ENCODE measurements at regions not wholly inside any gene's neighbourhood (a gene's known extent, or its start where the extent isn't known, plus 50 kb on each side); places are given as distances from the start of the nearest gene placed in this dataset.
"Not testable (repeated sequence)": the region's sequence is repeated elsewhere in the genome, so short reads cannot be mapped to it uniquely, and the experiment has no call there.

DNA sequence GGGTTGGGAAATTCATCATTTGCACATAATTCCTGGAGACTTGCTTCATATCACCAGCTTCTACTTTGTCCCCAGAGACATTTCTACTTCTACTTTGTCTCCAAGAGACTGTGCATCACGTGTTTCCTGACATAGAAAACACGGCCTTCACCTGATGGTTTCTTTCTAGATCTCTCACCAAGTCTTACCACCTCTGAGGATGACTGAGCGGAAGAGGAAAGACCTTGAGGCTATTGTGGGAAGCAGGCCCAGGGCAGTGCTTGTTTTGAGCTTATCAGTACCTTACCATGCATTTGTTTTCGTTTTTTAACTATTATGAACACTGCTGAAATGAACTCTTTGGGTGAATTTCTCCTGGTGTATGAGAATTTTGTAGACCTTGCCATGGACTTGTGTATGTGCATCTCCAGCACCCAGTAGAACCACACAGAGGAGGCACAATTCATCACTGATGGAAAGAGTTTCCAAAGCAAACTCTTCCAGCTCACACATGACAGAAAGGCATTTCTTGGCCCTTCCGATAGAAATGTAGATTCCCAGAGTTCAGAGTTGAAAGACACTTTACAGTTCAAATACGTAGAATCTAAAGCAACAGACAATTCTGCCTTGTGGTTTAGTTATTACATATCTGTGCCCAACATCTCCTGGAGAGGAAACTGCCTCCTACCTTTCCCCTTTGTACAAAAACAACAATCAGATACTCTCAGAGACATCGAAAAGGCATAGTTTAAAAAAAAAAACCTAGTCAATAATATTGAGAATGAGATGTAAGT, 434.7 kb downstream of the FUT8 start:
- DNase-seq (no peak), ATAC-seq (ENCODE audit: insufficient read depth, low FRiP score) (no peak)
- H3K9me3 ChIP-seq (ENCODE audit: control insufficient read depth in 4 of 4, insufficient read depth in 3 of 4, low read length in 3 of 4): no peaks in the 10 kb centered on the region
- H3K4me1 ChIP-seq (ENCODE audit: control insufficient read depth in 5 of 5, insufficient read depth in 5 of 5, low read length in 5 of 5): no peaks in the 10 kb centered on the region
- H3K9ac ChIP-seq (ENCODE audit: insufficient read depth in 1 of 2, low read length in 2 of 2): no peak overlapping the region
- no peaks in the 10 kb centered on the region for H3K27me3 ChIP-seq (ENCODE audit: control insufficient read depth in 3 of 3, insufficient read depth in 3 of 3, low read length in 2 of 3)
- no peak overlapping the region for H3K4me3 ChIP-seq
- no peaks in the 10 kb centered on the region for H3K36me3 ChIP-seq (ENCODE audit: control insufficient read depth in 4 of 4, insufficient read depth in 4 of 4, low read length in 4 of 4)
- H3K27ac ChIP-seq (ENCODE audit: low read depth in 1 of 2, low read length in 1 of 2): no peak overlapping the region
- TF ChIP-seq, protein P1, sequence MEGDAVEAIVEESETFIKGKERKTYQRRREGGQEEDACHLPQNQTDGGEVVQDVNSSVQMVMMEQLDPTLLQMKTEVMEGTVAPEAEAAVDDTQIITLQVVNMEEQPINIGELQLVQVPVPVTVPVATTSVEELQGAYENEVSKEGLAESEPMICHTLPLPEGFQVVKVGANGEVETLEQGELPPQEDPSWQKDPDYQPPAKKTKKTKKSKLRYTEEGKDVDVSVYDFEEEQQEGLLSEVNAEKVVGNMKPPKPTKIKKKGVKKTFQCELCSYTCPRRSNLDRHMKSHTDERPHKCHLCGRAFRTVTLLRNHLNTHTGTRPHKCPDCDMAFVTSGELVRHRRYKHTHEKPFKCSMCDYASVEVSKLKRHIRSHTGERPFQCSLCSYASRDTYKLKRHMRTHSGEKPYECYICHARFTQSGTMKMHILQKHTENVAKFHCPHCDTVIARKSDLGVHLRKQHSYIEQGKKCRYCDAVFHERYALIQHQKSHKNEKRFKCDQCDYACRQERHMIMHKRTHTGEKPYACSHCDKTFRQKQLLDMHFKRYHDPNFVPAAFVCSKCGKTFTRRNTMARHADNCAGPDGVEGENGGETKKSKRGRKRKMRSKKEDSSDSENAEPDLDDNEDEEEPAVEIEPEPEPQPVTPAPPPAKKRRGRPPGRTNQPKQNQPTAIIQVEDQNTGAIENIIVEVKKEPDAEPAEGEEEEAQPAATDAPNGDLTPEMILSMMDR (IDR thresholded peaks at IDR 0.05; ENCODE audit: control extremely low read depth, extremely low read depth): no peak
- 44 to 66% methylated on average over 7 of the region's 7 CpGs for WGBS, 2 donors

DNA sequence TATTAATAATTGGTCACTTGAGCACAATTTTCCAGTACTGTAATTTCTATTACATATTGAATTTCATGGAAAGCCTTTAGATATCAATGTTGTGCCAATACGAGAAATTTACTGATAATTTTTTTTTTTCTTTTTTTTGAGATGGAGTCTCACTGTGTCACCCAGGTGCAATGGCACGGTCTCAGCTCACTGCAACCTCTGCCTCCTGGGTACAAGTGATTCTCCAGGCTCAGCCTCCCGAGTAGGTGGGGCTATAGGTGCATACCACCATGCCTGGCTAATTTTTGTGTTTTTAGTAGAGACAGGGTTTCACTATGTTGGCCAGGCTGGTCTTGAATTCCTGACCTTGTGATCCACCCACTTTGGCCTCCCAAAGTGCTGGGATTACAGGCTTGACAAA, 435.4 kb downstream of the FUT8 start:
- not testable (repeated sequence) for DNase-seq; H3K4me1 ChIP-seq (ENCODE audit: control insufficient read depth in 5 of 5, insufficient read depth in 5 of 5, low read length in 5 of 5); ATAC-seq (ENCODE audit: insufficient read depth, low FRiP score); H3K27me3 ChIP-seq (ENCODE audit: control insufficient read depth in 3 of 3, insufficient read depth in 3 of 3, low read length in 2 of 3); H3K27ac ChIP-seq (ENCODE audit: low read depth in 1 of 2, low read length in 1 of 2); H3K9me3 ChIP-seq (ENCODE audit: control insufficient read depth in 4 of 4, insufficient read depth in 3 of 4, low read length in 3 of 4); H3K9ac ChIP-seq (ENCODE audit: insufficient read depth in 1 of 2, low read length in 2 of 2); H3K36me3 ChIP-seq (ENCODE audit: control insufficient read depth in 4 of 4, insufficient read depth in 4 of 4, low read length in 4 of 4); H3K4me3 ChIP-seq
- WGBS, 2 donors: 88 to 90% methylated on average over 3 of the region's 3 CpGs

DNA sequence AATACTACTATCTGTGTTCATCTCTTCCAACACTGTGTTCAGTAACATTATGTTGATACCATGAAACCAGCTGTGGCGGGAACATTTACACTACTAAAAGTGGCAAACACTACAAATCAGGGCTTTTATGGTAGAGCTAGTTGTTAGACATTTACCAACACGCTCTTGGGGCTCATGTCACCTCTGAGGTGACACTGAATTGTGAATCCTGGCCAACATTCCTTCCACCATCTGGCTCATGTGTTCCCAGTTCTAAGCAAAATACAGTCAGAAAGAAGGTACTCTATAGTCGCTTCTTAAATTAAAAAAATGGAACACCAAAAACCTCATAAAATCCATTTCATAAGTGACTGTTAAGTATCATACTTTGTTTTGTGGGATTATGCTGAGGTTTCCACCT, 436.6 kb downstream of the FUT8 start:
- H3K9me3 ChIP-seq (ENCODE audit: control insufficient read depth in 4 of 4, insufficient read depth in 3 of 4, low read length in 3 of 4): peaks cover 0 to 2% (median 0%) of the 10 kb centered on the region in 4 donors
- H3K4me1 ChIP-seq (ENCODE audit: control insufficient read depth in 5 of 5, insufficient read depth in 5 of 5, low read length in 5 of 5): no peaks in the 10 kb centered on the region
- H3K27ac ChIP-seq (ENCODE audit: low read depth in 1 of 2, low read length in 1 of 2): no peak overlapping the region
- no peak for DNase-seq
- H3K4me3 ChIP-seq: no peak overlapping the region
- no peak overlapping the region for H3K9ac ChIP-seq (ENCODE audit: insufficient read depth in 1 of 2, low read length in 2 of 2)
- H3K36me3 ChIP-seq (ENCODE audit: control insufficient read depth in 4 of 4, insufficient read depth in 4 of 4, low read length in 4 of 4): no peaks in the 10 kb centered on the region
- ATAC-seq (ENCODE audit: insufficient read depth, low FRiP score): no peak
- H3K27me3 ChIP-seq (ENCODE audit: control insufficient read depth in 3 of 3, insufficient read depth in 3 of 3, low read length in 2 of 3): no peaks in the 10 kb centered on the region
- WGBS, 2 donors: 95 to 98% methylated on average over 3 of the region's 3 CpGs
- TF ChIP-seq, protein P1 (IDR thresholded peaks at IDR 0.05; ENCODE audit: control extremely low read depth, extremely low read depth): no peak

DNA sequence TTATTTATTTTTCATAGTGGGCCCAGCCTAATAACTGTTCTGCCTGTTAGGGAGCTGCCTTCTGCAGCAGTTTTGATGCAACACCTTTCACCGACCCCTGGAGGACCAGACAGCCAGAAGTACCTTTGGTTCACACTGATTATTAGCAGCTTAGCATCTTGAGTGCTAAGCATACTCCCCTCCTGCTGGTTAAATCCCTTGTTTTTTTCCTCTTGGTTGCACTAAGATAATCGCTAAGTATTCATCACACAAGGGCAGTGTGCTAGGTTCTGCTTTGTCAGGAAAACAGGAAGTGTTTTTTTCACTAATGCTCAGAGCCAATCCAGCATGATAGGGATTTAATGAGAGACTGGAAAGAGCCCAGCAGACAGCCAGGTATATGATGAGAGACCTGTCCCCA, 437.0 kb downstream of the FUT8 start:
- ATAC-seq (ENCODE audit: insufficient read depth, low FRiP score) (no peak), DNase-seq (no peak)

More for the DNA sequence above, 437.0 kb downstream of the FUT8 start:
- Histone ChIP-seq H3K27ac (ENCODE audit: low read depth in 1 of 2, low read length in 1 of 2) (no peak overlapping the region), H3K9ac (ENCODE audit: insufficient read depth in 1 of 2, low read length in 2 of 2) (no peak overlapping the region), H3K27me3 (ENCODE audit: control insufficient read depth in 3 of 3, insufficient read depth in 3 of 3, low read length in 2 of 3) (no peaks in the 10 kb centered on the region), H3K4me3 (no peak overlapping the region), H3K4me1 (ENCODE audit: control insufficient read depth in 5 of 5, insufficient read depth in 5 of 5, low read length in 5 of 5) (no peaks in the 10 kb centered on the region), H3K36me3 (ENCODE audit: control insufficient read depth in 4 of 4, insufficient read depth in 4 of 4, low read length in 4 of 4) (no peaks in the 10 kb centered on the region), H3K9me3 (ENCODE audit: control insufficient read depth in 4 of 4, insufficient read depth in 3 of 4, low read length in 3 of 4) (peaks cover 0 to 2% (median 0%) of the 10 kb centered on the region in 4 donors)
- TF ChIP-seq, protein P1 (IDR thresholded peaks at IDR 0.05; ENCODE audit: control extremely low read depth, extremely low read depth): no peak
- WGBS, 2 donors: 56 to 61% methylated on average over 2 of the region's 2 CpGs
